Trophoblast cell (in vitro differentiated cells and primary cell): ENCODE measurements at regions not wholly inside any gene's neighbourhood (a gene's known extent, or its start where the extent isn't known, plus 50 kb on each side); places are given as distances from the start of the nearest gene placed in this dataset.
"Not testable (repeated sequence)": the region's sequence is repeated elsewhere in the genome, so short reads cannot be mapped to it uniquely, and the experiment has no call there.

Source experiments
- DNase-seq, 2 donors: peaks; one replicate each; pipeline ENCODE4 v3.0.0-alpha.2; 2016
- H2AFZ ChIP-seq: 2 replicates; pipeline ENCODE4 v1.6.1; 2013; ENCODE audit warnings: low read length, moderate library complexity, mild to moderate bottlenecking; ENCODE audit not compliant: insufficient read depth, poor library complexity
- H2AK5ac ChIP-seq: 2 replicates; pipeline ENCODE4 v1.6.1; 2013; ENCODE audit warnings: mild to moderate bottlenecking, low read length
- H2BK120ac ChIP-seq: 2 replicates; pipeline ENCODE4 v1.6.1; 2013; ENCODE audit warnings: low read length, mild to moderate bottlenecking, moderate library complexity; ENCODE audit not compliant: insufficient read depth, poor library complexity
- H2BK12ac ChIP-seq: 2 replicates; pipeline ENCODE4 v1.6.1; 2013; ENCODE audit warnings: mild to moderate bottlenecking, low read length, moderate library complexity
- H2BK5ac ChIP-seq: 2 replicates; pipeline ENCODE4 v1.6.1; 2013; ENCODE audit warnings: low read length, low read depth, moderate library complexity, mild to moderate bottlenecking; ENCODE audit not compliant: poor library complexity
- H3K14ac ChIP-seq: 2 replicates; pipeline ENCODE4 v1.6.1; 2013; ENCODE audit warnings: mild to moderate bottlenecking, low read length
- H3K18ac ChIP-seq: 2 replicates; pipeline ENCODE4 v1.6.1; 2013; ENCODE audit warnings: mild to moderate bottlenecking, low read length
- H3K23ac ChIP-seq: 2 replicates; pipeline ENCODE4 v1.6.1; 2013; ENCODE audit warnings: low read length
- H3K27ac ChIP-seq: 2 replicates; pipeline ENCODE4 v1.5.1; 2013; ENCODE audit warnings: low read depth, mild to moderate bottlenecking, inconsistent platforms, low read length, moderate library complexity
- H3K27me3 ChIP-seq: 2 replicates; pipeline ENCODE4 v1.6.1; 2013; ENCODE audit warnings: inconsistent platforms, mild to moderate bottlenecking, low read length, moderate library complexity; ENCODE audit not compliant: insufficient read depth
- H3K36me3 ChIP-seq, 2 experiments: 1 replicate in 1 of 2; 2 replicates in 1 of 2; pipeline ENCODE4 v1.6.1; 2013; ENCODE audit warnings: low read length in 2 of 2, mild to moderate bottlenecking in 2 of 2, moderate library complexity in 1 of 2; ENCODE audit not compliant: insufficient read depth in 2 of 2, control insufficient read depth in 1 of 2
- H3K4ac ChIP-seq: 2 replicates; pipeline ENCODE4 v1.6.1; 2013; ENCODE audit warnings: low read depth, mild to moderate bottlenecking, low read length, moderate library complexity
- H3K4me1 ChIP-seq, 2 experiments: 1 replicate in 1 of 2; 2 replicates in 1 of 2; pipeline ENCODE4 v1.6.1; 2013; ENCODE audit warnings: low read length in 2 of 2, mild to moderate bottlenecking in 2 of 2, moderate library complexity in 1 of 2; ENCODE audit not compliant: insufficient read depth in 2 of 2, control insufficient read depth in 1 of 2
- H3K4me2 ChIP-seq: 2 replicates; pipeline ENCODE4 v1.6.1; 2013; ENCODE audit warnings: inconsistent platforms, mild to moderate bottlenecking, low read length, moderate library complexity
- H3K4me3 ChIP-seq: 2 replicates; pipeline ENCODE4 v1.5.1; 2013; ENCODE audit warnings: mild to moderate bottlenecking, low read depth, low read length, inconsistent platforms
- H3K79me1 ChIP-seq: one replicate; pipeline ENCODE4 v1.6.1; 2013; ENCODE audit warnings: low read length
- H3K79me2 ChIP-seq: 2 replicates; pipeline ENCODE4 v1.6.1; 2013; ENCODE audit warnings: low read length, mild to moderate bottlenecking; ENCODE audit not compliant: control insufficient read depth, insufficient read depth, poor library complexity
- H3K9ac ChIP-seq: 2 replicates; pipeline ENCODE4 v1.6.1; 2013; ENCODE audit warnings: mild to moderate bottlenecking, low read length
- H3K9me3 ChIP-seq: 2 replicates; pipeline ENCODE4 v1.6.1; 2013; ENCODE audit warnings: low read depth, mild to moderate bottlenecking, control low read depth, inconsistent platforms, low read length; ENCODE audit not compliant: insufficient read depth
- H4K12ac ChIP-seq: 2 replicates; pipeline ENCODE4 v1.6.1; 2013; ENCODE audit warnings: low read depth, mild to moderate bottlenecking, low read length, moderate library complexity
- H4K8ac ChIP-seq: 2 replicates; pipeline ENCODE4 v1.6.1; 2013; ENCODE audit warnings: low read depth, mild to moderate bottlenecking, low read length, moderate library complexity
- H4K91ac ChIP-seq: one replicate; pipeline ENCODE4 v1.6.1; 2013; ENCODE audit warnings: low read depth, mild to moderate bottlenecking, low read length, moderate library complexity
- WGBS: extraction: QIAGEN DNeasy Blood & Tissue Kit; methylation state at CpG from one replicate; pipeline ENCODE4 v1.1.7; 2013; ENCODE audit warnings: missing lambda C conversion rate; ENCODE audit not compliant: insufficient read length, insufficient coverage; ENCODE audit errors: extremely low coverage; 5-methylcytosine and 5-hydroxymethylcytosine counted together

DNA sequence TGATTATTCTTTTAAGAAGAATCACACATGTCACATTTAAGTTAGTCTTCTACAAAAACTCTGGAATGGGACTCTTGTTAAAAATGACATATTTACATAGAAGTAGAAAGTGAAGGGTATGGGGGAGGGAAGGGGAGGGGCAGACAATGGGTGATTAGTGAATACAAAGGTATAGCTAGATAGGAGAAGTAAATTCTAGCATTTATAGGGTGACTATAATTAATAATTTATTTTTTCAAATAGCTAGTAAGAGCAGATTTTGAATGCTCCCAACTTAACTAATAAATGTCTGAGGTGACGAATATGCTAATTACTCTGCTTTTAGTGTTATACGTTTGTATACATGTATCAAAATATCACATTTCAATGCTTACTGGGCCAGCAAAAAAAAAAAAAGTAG, 59.4 kb downstream of the BLTP3B start:
- H4K12ac ChIP-seq = no peak overlapping the region
- no peak overlapping the region for H3K23ac ChIP-seq
- no peak overlapping the region for H4K91ac ChIP-seq
- no peaks in the 10 kb centered on the region for H3K79me2 ChIP-seq
- no peak overlapping the region for H4K8ac ChIP-seq
- no peak overlapping the region for H3K4me3 ChIP-seq
- no peaks in the 10 kb centered on the region for H3K4me1 ChIP-seq
- no peak overlapping the region for H2AFZ ChIP-seq
- no peaks in the 10 kb centered on the region for H3K27me3 ChIP-seq
- no peak overlapping the region for H3K9ac ChIP-seq
- H3K18ac ChIP-seq = no peak overlapping the region
- WGBS = no CpG with 5 or more reads among the region's 2 CpGs
- H2BK12ac ChIP-seq = no peak overlapping the region
- H3K14ac ChIP-seq = no peak overlapping the region
- no peak for DNase-seq
- peaks cover 5 to 11% of the 10 kb centered on the region in 2 experiments for H3K36me3 ChIP-seq
- H2AK5ac ChIP-seq = no peak overlapping the region
- H3K4ac ChIP-seq = no peak overlapping the region
- H3K79me1 ChIP-seq = no peaks in the 10 kb centered on the region
- no peak overlapping the region for H3K4me2 ChIP-seq
- H3K9me3 ChIP-seq = peaks cover 6% of the 10 kb centered on the region
- no peak overlapping the region for H2BK5ac ChIP-seq
- H2BK120ac ChIP-seq = no peak overlapping the region
- H3K27ac ChIP-seq = no peak overlapping the region

DNA sequence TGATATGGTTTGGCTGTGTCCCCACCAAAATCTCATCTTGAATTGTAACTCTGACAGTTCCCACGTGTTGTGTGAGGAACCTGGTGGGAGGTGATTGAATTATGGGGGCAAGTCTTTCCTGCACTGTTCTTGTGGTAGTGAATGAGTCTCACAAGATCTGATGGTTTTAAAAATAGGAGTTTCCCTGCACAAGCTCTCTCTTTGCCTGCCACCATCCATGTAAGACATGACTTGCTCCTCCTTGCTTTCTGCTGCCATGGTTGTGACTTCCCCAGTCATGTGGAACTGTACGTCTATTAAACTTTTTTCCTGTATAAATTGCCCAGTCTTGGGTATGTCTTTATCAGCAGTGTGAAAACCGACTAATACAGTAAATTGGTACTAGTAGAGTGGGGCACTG, 63.9 kb downstream of the BLTP3B start:
- H2BK12ac ChIP-seq, H3K79me1 ChIP-seq, H4K91ac ChIP-seq, H4K12ac ChIP-seq, H3K27me3 ChIP-seq, H3K79me2 ChIP-seq, H2AFZ ChIP-seq, H2AK5ac ChIP-seq, H2BK120ac ChIP-seq, H3K23ac ChIP-seq, H3K4me3 ChIP-seq, H3K9me3 ChIP-seq, H2BK5ac ChIP-seq, H3K27ac ChIP-seq, H3K4me1 ChIP-seq, H3K4me2 ChIP-seq, H3K9ac ChIP-seq, DNase-seq, H3K14ac ChIP-seq, H3K18ac ChIP-seq, H3K4ac ChIP-seq, H4K8ac ChIP-seq, H3K36me3 ChIP-seq: not testable (repeated sequence)
- WGBS = no CpG with 5 or more reads among the region's 3 CpGs

GRCh38 chr12:100077367-100077766, 65.3 kb downstream of the BLTP3B start:
- Histone ChIP-seq H3K9me3 (peaks cover 7% of the 10 kb centered on the region), H3K79me1 (no peaks in the 10 kb centered on the region), H2AK5ac (no peak overlapping the region), H4K91ac (no peak overlapping the region), H2BK5ac (no peak overlapping the region), H3K4ac (no peak overlapping the region), H3K27me3 (no peaks in the 10 kb centered on the region), H3K27ac (no peak overlapping the region), H3K4me2 (no peak overlapping the region), H3K14ac (no peak overlapping the region), H3K18ac (no peak overlapping the region), H3K79me2 (no peaks in the 10 kb centered on the region), H3K4me1 (no peaks in the 10 kb centered on the region), H2AFZ (no peak overlapping the region), H3K4me3 (no peak overlapping the region), H3K9ac (no peak overlapping the region), H3K23ac (no peak overlapping the region), H2BK12ac (no peak overlapping the region), H4K12ac (no peak overlapping the region), H3K36me3 (peaks cover 7 to 8% of the 10 kb centered on the region in 2 experiments), H4K8ac (no peak overlapping the region), H2BK120ac (no peak overlapping the region)
- peak in 1 of 2 donors; percentile 54 for DNase-seq
- no CpG with 5 or more reads among the region's 3 CpGs for WGBS

DNA sequence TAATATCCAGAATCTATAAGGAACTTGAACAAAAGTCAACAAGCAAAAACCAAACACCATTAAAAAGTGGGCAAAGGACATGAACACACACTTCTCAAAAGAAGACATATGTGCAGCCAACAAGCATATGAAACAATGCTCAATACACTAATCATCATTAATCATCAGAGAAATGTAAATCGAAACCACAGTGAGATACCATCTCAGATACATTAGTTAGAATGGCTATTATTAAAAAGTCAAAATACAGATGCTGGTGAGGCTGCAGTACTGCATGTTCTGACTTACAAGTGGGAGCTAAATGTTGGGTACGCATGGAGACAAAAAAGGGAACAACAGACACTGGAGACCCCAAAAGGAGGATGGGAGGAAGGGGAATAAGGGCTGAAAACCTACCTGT, 67.1 kb downstream of the BLTP3B start:
- Histone ChIP-seq H4K91ac (no peak overlapping the region), H3K23ac (no peak overlapping the region), H4K8ac (no peak overlapping the region), H3K27me3 (no peaks in the 10 kb centered on the region), H2AK5ac (no peak overlapping the region), H3K4me3 (no peak overlapping the region), H3K27ac (no peak overlapping the region), H3K79me2 (no peaks in the 10 kb centered on the region), H3K4me2 (no peak overlapping the region), H2AFZ (no peak overlapping the region), H2BK120ac (no peak overlapping the region), H3K36me3 (peaks cover 7 to 9% of the 10 kb centered on the region in 2 experiments), H3K9ac (no peak overlapping the region), H3K18ac (no peak overlapping the region), H3K4me1 (no peaks in the 10 kb centered on the region), H2BK5ac (no peak overlapping the region), H4K12ac (no peak overlapping the region), H2BK12ac (no peak overlapping the region), H3K9me3 (peaks cover 7% of the 10 kb centered on the region), H3K79me1 (no peaks in the 10 kb centered on the region), H3K14ac (no peak overlapping the region), H3K4ac (no peak overlapping the region)
- no peak for DNase-seq
- no CpG with 5 or more reads among the region's 2 CpGs for WGBS
